ENCODE measurements at regions not wholly inside any gene's neighbourhood (a gene's known extent, or its start where the extent isn't known, plus 50 kb on each side); places are given as distances from the start of the nearest gene placed in this dataset.
A peak's percentile ranks its signal among the peaks of the same experiment; 100 is the strongest.
"Not testable (repeated sequence)": the region's sequence is repeated elsewhere in the genome, so short reads cannot be mapped to it uniquely, and the experiment has no call there.

DNA sequence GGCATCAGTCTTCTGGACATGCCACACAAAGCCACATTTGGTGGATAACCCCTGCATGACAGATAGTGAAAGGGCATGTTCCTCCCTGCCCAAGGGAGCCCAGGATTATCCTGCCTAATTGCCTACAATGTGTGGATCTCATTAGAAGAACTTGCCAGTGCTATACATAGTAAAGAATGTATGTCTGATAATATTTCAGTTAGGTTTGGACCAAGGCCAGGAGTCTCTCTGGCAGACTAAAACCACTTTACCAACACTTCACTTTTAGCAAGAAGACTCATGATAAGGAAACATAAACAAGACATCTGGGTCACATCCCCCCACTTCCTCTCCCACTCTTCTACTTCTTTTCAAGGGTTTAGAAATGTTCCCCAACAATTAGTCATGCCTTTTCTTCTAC lies 196.7 kb downstream of the MTERF1 start:
- no peak for DNase-seq (ENCODE audit: low read depth)

DNA sequence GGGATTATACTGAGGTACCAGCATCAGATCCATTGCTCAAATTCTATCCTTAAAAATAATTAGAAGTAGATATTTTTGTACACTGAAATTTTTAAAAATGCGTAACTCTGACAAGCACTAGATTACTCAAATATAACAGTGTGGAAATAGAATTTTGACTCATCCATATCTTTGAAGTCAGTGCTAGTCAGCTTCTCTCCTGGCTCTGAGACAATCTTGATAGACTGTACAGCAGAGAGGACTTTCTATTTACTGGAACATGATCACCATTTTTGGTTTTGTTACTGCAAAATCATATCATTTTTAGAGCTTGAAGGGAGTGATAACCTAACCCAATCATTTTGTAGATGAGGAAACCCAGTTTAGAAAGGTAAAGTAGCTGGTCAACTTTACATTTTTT lies 195.0 kb downstream of the MTERF1 start:
- DNase-seq (ENCODE audit: low read depth): no peak

DNA sequence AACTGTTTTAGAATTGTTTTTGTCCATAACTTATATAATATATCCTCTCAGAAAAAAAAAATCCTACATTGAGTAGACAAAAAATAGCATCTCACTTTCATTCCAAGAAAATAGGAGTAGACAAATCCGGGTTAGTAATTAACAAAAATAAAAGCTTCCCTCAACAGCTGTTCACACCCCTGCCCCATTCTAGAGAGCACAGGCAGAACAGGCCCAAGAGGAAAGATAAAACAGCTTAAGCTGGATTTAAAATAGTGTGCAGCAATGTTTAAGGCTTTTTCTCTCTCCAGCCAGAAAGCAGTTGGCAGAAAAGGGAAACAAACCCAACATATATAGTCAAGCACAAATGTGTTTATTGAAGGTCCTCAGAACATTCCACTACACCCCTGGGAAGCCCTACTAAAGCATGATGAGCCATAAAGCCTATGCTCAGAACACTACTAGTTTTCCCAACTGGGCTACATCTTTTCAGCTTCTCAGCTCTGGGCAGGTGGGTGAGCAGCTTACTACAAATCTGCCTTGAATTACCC lies 189.9 kb downstream of the MTERF1 start:
- no peak for DNase-seq (ENCODE audit: low read depth)

DNA sequence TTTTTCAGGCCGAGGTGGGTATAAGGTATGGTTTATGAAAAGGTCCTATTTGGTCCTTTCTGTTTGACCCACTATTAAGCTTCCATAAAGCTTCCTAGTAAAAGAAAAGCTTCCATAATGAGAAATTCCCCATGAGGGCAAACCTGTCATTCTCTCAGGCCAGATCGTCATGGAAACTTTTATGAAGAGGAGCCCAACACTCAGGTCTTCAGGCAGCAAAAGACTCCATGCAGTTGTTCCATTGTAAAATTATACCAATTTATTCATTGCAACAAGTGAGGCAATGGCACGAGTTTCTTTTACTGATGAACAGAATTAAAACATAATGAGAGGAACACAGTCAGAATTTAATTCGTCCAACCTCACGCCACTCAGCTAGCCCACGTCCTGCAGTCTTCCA lies 188.6 kb downstream of the MTERF1 start:
- no peak for DNase-seq (ENCODE audit: low read depth)

DNA sequence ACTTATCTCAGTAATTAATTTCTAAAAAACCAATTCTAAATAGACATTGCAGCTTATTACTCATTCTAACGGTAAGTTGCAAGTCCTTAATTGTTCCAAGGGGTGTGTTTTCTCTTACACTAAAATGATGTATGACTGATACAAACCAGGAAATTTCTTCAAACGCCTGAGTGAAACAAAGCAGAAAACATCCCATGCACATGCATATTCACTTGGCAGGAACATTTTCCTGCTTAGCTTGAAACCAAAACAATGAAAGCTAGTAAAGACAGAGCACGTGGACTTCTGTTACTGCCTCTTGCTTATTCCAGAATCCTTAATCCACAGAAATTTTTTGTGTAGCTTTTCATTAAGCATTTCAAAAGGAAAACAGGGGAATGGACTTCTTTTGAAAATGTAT lies 187.7 kb downstream of the MTERF1 start:
- peak; percentile 51 for DNase-seq (ENCODE audit: low read depth)

DNA sequence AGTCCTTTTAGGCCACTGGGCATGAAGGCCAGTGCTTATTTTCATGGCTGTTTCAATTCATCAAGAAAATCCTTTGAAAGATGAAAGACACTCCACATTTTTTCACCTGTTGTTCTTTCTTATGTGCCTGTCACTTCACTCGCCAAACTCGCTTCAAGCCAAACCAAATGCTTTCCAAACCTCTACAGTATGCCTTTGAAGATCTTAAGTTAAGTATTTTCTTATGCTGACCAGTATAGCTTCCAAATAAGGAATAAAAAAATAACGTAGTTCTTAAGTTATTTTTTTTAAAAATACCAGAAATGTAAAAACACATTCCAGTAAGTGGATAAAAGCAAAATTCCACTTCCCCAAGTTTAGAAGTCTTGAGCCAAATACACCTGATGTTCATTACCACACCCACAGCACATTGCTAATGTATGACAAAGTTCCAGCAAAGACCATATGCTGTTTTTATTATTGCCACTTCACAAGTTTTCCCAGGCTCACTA lies 186.1 kb downstream of the MTERF1 start:
- DNase-seq (ENCODE audit: low read depth): peak; percentile 22

DNA sequence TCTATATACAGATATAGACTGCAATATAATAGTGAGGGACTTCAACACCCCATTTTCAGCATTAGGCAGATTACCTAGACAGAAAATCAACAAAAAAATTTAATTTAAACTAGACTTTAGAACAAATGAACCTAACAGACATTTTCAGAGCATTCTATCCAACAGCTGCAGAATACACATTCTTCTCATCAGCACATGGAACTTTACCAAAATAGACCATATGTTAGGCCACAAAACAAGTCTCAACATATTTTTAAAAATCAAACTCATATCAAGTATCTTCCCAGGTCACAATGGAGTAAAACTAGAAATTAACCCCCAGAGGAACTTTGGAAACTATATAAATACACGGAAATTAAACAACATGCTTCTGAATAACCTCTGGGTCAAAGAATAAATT lies 169.6 kb downstream of the MTERF1 start:
- peak; percentile 40 for DNase-seq (ENCODE audit: low read depth)

DNA sequence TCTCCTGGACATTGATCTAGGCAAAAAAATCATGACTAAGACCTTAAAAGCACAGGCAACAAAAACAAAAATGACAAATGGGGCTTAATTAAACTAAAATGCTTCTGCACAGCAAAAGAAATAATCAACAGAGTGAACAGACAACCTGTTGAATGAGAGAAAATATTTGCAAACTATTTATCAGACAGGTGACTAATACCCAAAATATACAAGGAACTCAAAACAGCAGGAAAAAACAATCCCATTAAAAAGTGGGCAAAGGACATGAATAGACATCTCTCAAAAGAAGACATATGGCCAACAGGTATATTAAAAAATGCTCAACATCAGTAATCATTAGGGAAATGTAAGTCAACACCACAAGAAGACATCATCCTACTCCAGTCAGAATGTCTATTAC lies 166.8 kb downstream of the MTERF1 start:
- no peak for DNase-seq (ENCODE audit: low read depth)

DNA sequence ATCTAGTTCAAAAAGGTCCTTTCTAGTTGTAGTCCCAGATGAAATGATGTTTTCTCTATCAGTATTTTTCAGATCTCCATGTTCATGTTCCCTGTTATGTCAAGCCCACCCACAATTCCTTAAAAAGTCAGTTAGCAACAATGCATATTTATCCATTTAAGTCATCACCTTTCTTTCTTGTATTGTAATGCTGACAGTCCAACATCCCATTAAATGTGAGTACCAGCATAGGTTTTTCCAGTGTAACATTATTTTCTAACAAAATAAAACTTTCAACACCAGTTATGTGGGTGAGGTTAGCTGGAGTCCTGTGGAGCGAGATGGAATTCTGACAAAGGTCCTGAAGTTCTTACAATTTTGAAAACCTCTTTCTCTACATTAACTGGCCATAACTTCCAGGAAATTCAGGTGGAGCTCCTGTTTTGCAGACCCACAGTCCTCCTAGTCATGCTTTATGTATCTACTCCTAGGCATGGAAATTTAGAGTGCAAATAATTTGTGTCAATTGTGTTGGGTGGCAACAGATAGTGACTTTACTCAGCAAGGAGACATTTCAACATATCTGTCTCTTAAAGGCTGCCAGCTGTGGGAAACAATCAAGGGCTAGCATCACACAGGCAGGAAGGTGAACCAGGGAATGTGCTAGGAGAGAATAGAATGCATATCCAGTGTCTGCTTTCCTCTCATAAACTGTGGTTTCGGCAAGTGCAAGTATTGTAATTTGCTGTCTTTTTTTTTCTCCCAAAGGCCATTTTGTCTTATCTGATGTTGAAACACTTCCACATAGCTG lies 162.6 kb downstream of the MTERF1 start:
- DNase-seq (ENCODE audit: low read depth): no peak

DNA sequence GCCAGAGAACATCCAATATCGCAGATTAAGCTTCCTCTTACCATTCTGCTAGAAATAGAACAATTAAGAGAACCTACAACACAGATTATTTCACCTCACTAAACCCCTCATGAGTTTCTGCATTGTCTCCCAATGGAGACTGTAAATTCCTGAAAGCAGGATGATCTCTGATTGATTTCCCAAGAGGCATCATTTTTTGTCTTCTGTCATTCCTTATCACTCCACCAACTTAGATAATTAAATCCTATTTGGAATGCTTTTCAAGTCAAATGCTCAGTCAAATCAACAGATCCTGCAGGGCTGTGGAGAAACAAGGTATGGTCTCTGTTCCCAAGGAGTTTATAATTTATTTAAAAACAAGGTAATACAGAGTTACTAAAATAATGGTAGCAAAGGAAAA lies 161.5 kb downstream of the MTERF1 start:
- DNase-seq (ENCODE audit: low read depth): no peak

DNA sequence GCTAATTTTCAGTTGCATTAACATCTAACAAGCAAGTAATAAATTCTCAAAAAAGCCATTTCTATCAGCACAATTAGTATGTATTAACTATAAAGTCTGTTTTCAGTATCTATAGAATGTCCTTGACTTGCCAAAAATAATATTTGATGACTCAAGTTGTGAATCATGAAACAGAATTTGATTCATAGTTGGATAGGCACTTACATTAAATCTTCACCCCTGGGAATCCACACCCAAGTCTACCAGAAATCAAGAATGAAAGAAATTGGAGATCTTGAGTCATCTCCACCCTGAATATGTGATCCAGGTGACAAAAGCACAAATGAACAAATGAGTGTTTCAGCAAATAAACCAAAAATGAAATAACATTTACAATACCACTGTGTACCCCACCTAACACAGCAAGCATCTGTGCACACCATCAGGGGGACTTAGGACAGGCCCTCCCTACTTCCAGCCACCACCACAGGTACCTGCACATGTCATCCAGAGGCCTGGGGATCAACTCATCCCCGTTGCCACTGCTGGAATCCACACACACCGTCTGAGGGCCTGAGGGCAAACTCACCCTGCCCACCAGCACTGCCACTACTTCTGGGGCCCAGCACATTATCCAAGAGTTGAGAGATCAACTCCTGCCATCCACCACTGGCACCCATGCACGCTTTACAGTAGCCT lies 160.1 kb downstream of the MTERF1 start:
- no peak for DNase-seq (ENCODE audit: low read depth)

DNA sequence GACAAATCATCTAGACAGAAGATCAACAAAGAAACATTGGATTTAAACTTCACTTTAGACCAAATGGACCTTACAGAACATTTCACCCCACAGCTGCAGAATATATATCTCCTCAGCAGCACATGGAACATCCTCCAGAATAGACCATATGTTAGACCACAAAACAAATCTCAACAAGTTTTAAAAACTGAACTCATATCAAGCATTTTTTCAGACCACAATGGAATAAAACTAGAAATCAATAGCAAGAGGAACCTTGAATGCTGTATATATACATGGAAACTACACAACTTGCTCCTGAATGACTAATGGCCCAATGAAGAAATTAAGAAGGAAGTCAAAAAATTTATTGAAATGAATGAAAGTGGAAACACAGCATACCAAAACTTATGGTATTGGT lies 157.7 kb downstream of the MTERF1 start:
- no peak for DNase-seq (ENCODE audit: low read depth)

DNA sequence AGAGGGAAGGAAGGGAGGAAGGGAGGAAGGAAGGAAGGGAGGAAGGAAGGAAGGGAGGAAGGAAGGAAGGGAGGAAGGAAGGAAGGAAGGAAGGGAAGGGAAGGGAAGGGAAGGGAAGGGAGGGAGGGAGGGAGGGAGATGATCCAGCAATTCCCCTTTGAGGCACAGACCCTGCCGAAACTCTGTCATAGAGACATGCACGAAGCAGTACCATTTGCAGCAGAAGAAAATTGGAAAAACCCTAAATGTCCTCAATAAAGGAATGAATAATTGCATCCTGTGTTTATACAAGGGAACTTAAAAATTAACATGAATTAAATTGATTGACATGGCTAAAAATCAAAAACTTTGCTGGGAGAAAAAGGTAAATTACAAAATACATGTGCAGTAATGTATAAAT lies 151.5 kb downstream of the MTERF1 start:
- DNase-seq (ENCODE audit: low read depth): not testable (repeated sequence)

DNA sequence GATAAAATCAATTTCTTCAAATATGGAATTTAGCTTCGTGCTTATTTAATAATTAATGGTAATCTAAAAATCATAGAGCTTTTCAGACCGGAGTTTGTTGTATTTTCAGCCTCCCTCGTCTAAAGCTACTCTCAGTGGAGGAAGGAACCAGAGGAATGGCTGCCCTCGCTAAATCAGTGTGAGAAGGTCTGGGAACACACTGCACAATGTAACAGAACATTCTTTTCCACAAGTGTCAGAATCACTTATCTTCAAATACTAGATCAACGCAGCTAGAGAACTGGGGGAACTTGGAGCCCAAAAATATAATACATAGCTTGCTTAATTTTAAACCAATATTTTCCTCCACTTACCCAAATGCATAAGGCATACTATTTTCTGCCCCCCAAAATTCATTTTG lies 148.5 kb downstream of the MTERF1 start:
- no peak for DNase-seq (ENCODE audit: low read depth)

DNA sequence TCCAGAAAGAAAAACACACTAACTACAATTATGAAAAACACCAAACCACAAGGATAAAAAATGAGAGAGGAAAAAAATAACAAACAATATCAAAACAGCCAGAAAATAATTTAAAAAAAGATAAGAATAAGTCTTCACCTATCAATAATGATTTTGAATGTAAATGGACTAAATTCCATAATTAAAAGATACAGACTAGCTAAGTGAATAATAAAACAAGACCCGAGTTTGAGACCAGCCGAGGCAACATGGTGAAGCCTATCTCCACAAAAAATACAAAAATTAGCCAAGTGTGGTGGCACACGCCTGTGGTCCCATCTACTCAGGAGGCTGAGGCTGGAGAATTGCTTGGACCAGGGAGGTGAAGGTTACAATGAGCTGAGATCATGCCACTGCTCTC lies 131.1 kb downstream of the MTERF1 start:
- DNase-seq (ENCODE audit: low read depth): no peak

DNA sequence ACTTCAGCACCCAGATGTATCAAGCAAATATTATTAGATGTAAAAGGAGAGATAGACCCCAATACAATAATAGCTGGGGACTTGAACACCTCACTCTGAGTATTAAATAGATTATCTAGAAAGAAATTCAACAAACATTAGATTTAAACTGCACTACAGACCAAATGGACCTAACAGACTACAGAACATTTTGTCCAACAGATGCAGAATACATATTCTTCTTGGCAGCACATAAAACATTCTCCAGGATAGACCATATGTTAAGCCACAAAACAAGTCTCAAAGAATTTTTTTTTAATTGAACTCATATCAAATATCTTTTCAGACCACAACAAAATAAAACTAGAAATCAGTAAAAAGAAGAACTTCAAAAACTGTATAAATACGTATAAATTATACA lies 130.4 kb downstream of the MTERF1 start:
- DNase-seq (ENCODE audit: low read depth): no peak

DNA sequence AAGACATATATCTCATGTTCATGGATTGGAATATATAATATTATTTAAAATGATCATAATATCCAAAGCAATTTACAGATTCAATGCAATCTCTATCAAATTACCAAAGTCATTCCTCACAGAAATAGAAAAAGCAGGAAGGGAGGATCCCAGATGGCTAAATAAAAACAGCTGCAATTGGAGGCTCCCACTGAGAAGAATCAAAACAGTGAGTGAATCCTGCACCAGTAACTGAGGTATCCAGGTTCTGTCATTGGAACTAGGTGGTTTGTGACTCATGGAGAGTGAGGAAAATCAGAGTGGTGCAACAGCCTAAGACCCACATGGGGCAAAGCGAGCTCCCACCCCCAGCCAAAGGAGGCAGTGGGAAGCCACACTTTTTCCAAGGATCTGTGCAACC lies 128.4 kb downstream of the MTERF1 start:
- no peak for DNase-seq (ENCODE audit: low read depth)

DNA sequence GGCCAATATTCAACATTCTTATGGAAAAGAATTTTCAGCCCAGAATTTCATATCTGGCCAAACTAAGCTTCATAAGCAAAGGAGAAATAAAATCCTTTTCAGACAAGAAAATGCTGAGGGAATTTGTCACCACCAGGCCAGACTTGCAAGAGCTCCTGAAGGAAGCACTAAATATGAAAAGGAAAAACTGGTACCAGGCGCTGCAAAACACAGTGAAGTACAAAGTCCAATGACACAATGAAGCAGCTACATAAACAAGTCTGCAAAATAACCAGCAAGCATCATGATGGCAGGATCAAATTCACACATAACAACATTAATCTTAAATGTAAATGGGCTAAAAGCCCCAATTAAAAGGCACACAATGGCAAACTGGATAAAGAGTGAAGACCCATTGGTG lies 126.2 kb downstream of the MTERF1 start:
- not testable (repeated sequence) for DNase-seq (ENCODE audit: low read depth)

DNA sequence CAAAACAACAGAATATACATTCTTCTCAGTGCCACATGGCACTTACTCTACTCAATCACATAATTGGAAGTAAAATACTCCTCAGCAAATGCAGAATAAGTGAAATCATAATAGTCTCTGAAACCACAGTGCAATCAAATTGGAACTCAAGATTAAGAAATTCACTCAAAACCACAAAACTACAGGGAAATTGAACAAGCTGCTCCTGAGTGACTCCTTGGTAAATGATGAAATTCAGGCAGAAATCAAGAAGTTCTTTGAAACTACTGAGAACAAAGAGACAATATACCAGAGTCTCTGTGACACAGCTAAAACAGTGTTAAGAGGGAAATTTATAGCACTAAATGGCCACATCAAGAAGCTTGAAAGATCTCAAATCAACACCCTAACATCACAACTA lies 125.4 kb downstream of the MTERF1 start:
- DNase-seq (ENCODE audit: low read depth): not testable (repeated sequence)

DNA sequence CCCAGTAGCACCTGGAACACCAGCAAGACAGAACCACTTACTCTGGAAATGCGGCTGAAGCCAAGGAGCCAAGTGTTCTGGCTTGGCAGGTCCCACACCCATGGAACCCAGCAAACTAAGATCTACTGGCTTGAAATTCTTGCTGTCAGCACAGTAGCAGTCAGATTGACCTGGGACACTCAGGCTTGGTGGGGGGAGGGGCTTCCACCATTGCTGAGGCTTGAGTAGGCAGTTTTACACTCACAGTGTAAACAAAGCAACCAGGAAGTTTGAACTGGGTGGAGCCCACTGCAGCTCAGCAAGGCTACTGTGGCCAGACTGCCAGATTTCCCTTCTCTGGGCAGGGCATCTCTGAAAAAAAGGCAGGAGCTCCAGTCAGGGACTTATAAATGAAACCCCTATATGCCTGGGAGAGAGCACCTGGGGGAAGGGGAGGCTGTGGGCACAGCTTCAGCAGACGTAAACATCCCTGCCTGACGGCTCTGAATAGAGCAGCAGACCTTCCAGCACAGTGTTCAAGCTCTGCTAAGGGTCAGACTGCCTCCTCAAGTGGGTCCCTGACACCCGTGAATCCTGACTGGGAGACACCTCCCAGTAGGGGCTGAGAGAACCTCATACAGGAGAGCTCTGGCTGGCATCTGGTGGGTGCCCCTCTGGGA lies 121.2 kb downstream of the MTERF1 start:
- DNase-seq (ENCODE audit: low read depth): no peak

DNA sequence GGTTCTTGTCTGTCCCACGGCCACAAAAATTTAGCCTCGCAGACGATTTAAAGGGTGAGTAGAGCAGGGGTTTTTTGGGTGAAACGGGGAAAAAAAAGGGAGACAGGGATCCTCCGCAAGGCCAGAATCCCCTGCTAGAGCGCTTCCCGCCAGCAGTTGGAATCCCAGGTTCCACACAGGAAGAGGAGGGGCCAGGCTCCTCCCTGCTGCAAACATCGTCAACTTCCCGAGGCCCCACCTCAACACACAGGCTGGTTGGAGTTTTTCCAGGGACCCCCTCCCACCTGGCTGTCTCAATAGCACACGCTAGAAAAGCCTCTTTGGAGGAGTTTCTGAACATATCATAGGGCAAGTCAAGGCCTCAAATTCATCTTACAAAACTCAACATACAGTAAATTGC lies 112.7 kb downstream of the MTERF1 start:
- DNase-seq (ENCODE audit: low read depth): no peak

DNA sequence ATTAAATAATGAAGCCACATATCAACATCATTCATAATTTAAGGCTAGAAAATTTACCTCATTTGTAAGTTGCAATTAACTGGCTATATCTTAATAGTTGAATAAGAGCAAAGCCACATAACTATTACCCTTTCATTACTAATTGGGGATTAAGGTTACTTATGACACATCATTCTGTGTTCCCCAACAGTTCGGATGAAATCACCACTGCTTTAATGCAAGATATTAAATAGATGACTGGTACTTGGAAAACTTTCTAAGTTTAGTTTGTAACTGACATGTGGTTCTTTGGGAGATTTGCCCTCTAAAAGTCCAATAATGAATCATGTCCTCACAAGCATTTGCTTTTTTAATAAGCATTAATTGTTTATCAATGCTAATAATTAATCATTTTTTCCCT lies 109.1 kb downstream of the MTERF1 start:
- DNase-seq (ENCODE audit: low read depth): no peak

Data from forelimb muscle (tissue), 1 donor.